SK-N-MC (cell line): ENCODE measurements at regions not wholly inside any gene's neighbourhood (a gene's known extent, or its start where the extent isn't known, plus 50 kb on each side); places are given as distances from the start of the nearest gene placed in this dataset.

Experiments used
- DNase-seq: peaks from one replicate; pipeline ENCODE4 v3.0.0-alpha.2; 2011; ENCODE audit warnings: low read depth, low spot score
- H3K27ac ChIP-seq: fragments of 200-600 bp; sonication (generic); 2 replicates; pipeline ENCODE4 v1.5.1; 2016; ENCODE audit warnings: mixed run types
- H3K36me3 ChIP-seq: fragments of 200-600 bp; sonication (generic); 2 replicates; pipeline ENCODE4 v1.6.1; 2017; ENCODE audit warnings: antibody characterized with exemption, low read length, mixed read lengths; ENCODE audit not compliant: insufficient read depth
- H3K4me3 ChIP-seq: fragments of 200-600 bp; sonication (generic); 2 replicates; pipeline ENCODE4 v1.5.1; 2016
- H3K9ac ChIP-seq: fragments of 200-600 bp; sonication (generic); 2 replicates; pipeline ENCODE4 v1.8.0; 2017; ENCODE audit warnings: mixed run types, mixed read lengths; ENCODE audit not compliant: insufficient read length
- H3K9me3 ChIP-seq: fragments of 200-600 bp; sonication (generic); 2 replicates; pipeline ENCODE4 v1.6.1; 2017; ENCODE audit warnings: low read depth, mild to moderate bottlenecking, antibody characterized with exemption, low read length, moderate library complexity, mixed read lengths
- EZH2 ChIP-seq: fragments of 200-600 bp; sonication (generic); IDR thresholded peaks from one replicate; pipeline ENCODE4 v1.6.1; 2017; ENCODE audit warnings: antibody characterized with exemption
- FOXP2 ChIP-seq: optimal IDR thresholded peaks from 2 replicates; pipeline ENCODE3; 2011; ENCODE audit warnings: mild to moderate bottlenecking, moderate library complexity; ENCODE audit not compliant: insufficient read depth; ENCODE audit errors: extremely low read length, control extremely low read depth
- POLR2AphosphoS5 ChIP-seq: IDR thresholded peaks from 2 replicates; pipeline ENCODE4 v1.6.1; 2012; ENCODE audit warnings: mild to moderate bottlenecking, low read depth, low read length, borderline replicate concordance

DNA sequence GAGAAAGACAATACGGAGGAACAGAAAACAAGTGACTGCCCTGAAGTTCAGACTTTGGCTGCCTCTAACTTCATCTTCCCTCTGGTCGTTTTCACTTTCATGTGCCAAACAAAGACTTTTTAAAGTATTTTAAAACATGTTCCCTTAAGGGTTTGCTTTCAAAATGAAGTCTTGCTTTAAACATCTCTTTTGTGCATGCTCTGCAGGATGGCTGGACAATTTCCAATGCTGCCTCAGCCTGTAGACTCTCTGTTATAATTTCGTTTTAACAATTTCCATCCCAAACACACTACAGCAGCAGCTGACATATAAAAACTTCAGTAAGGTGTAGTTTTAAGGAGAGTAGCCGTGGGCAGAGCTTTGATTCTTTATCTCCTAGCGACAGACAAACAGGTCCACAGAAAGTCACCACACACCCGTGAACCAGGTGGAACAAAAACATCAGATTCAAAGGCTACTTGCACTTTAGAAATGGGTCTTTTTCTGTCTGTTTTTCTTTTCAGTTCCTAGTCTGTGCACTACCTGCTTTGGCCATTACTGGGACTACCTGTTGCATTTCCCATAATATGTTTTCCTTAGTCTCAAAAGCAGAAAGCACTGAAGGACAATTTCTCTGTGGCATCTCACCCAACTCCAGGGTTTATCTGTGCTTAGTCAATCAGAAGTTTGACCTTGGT lies 308.9 kb downstream of the DTWD2 start:
- Histone ChIP-seq H3K9me3 (no peaks in the 10 kb centered on the region), H3K4me3 (no peak overlapping the region), H3K27ac (no peak overlapping the region), H3K9ac (no peak overlapping the region), H3K36me3 (no peaks in the 10 kb centered on the region)
- no peak for DNase-seq
- no peak for TF ChIP-seq EZH2
- TF ChIP-seq FOXP2 = no peak
- no peak for TF ChIP-seq POLR2AphosphoS5

DNA sequence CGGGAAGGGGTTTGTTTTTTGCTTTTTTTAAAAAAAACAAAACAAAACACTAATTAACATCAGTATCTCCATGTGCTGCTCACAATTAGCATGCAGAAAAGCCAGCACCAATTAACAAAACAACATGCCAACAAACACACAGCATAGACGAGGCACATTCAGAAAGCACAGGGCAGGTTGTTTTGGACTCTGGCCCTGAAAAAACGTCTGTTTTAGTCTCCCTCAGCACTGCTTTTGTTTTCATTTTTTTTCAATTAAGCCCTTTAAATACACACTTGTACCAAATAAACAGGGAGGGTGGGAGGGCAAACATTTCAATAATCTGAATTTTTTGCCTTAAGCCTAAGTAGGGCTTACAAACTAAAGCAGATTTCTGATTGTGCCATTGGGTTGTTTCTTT lies 309.6 kb downstream of the DTWD2 start:
- H3K4me3 ChIP-seq = no peak overlapping the region
- H3K36me3 ChIP-seq = no peaks in the 10 kb centered on the region
- no peaks in the 10 kb centered on the region for H3K9me3 ChIP-seq
- no peak overlapping the region for H3K27ac ChIP-seq
- no peak for TF ChIP-seq EZH2
- TF ChIP-seq FOXP2 = no peak
- H3K9ac ChIP-seq = no peak overlapping the region
- no peak for DNase-seq

DNA sequence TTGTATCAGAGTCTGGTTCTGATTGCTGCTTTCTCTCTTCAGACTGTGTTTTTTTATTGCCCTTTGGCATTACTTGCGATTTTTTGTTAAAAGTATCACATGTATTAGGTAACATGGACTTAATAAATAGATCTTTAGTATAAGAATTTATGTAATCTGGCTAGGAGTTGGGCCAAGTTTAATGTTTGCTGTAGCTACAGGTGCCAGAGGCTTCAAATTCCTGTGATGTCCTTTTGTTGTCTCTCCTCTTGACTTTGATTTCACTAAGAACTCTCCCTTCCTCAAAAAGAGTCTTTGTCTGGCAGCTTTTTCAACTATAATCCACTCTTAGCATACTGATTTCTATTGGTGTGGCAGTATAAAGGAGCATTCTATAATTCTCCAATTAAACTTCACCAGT lies 313.1 kb downstream of the DTWD2 start:
- Histone ChIP-seq H3K4me3 (no peak overlapping the region), H3K9me3 (no peaks in the 10 kb centered on the region), H3K9ac (no peak overlapping the region), H3K36me3 (no peaks in the 10 kb centered on the region), H3K27ac (no peak overlapping the region)
- TF ChIP-seq EZH2 (no peak), FOXP2 (no peak), POLR2AphosphoS5 (no peak)
- no peak for DNase-seq

DNA sequence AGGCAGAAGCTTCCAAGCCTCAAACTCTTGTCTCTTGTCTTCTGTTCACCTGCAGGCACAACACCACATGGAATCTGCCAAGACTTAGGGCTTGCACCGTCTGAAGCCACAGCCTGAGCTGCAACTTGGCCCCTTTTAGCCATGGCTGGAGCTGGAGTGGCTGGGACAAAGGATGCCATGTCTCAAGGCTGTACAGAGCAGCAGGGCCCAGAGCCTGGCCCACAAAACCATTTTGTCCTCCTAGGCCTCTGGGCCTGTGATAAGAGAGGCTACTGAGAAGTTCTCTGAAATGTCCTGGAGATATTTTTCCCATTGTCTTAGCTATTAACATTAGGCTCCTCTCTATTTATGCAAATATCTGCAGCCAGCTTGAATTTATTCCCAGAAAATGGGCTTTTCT lies 330.8 kb downstream of the DTWD2 start:
- no peak for DNase-seq
- Histone ChIP-seq H3K27ac (no peak overlapping the region), H3K9ac (no peak overlapping the region), H3K36me3 (no peaks in the 10 kb centered on the region), H3K4me3 (no peak overlapping the region), H3K9me3 (no peaks in the 10 kb centered on the region; the same call in 1 of the 2 replicates)
- TF ChIP-seq POLR2AphosphoS5 (no peak), EZH2 (no peak), FOXP2 (no peak)

DNA sequence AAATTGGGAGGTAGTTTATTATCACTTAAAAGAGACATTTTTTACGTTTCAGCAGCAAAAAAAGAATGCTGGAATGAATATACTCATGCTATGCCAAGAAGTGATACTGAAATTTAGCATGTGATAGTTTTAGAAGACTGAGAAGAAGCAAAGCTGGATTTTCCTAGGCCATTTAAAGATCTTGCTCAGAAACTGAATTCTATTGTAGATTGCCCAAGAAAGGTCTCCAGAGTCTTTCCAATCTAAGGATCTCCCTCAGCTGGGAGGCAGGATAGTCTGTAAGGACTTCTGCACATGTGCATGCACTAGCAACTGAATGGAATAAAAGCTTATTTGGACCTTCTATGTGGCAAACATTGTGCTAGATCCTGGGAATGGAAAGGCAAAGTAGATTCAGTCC lies 334.5 kb downstream of the DTWD2 start:
- DNase-seq = no peak
- TF ChIP-seq EZH2 (no peak), FOXP2 (no peak), POLR2AphosphoS5 (no peak)
- Histone ChIP-seq H3K4me3 (no peak overlapping the region), H3K27ac (no peak overlapping the region), H3K36me3 (no peaks in the 10 kb centered on the region), H3K9ac (no peak overlapping the region), H3K9me3 (no peaks in the 10 kb centered on the region)

DNA sequence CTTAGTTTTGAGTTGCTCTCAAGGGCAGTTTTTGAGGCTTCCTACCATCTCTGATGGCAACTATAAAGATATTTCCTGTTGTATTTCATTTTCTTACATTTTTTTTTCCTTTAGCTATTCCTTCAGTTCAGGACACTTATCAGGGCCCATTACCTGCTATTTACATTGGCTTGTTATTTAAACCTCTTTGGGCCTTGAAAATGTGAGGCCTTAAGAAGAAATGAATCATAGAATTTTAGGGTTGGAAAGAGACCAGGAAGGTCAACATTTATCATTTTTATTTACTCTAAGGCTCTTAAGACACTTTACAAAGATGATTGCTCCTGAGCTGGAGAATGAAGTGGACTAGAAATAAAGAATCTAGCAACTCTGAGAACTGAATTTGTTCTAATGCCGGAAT lies 335.2 kb downstream of the DTWD2 start:
- no peak overlapping the region for H3K9ac ChIP-seq
- DNase-seq = no peak
- no peak overlapping the region for H3K27ac ChIP-seq
- H3K36me3 ChIP-seq = no peaks in the 10 kb centered on the region
- H3K9me3 ChIP-seq = no peaks in the 10 kb centered on the region
- TF ChIP-seq EZH2 (no peak), POLR2AphosphoS5 (no peak), FOXP2 (no peak)
- H3K4me3 ChIP-seq = no peak overlapping the region

DNA sequence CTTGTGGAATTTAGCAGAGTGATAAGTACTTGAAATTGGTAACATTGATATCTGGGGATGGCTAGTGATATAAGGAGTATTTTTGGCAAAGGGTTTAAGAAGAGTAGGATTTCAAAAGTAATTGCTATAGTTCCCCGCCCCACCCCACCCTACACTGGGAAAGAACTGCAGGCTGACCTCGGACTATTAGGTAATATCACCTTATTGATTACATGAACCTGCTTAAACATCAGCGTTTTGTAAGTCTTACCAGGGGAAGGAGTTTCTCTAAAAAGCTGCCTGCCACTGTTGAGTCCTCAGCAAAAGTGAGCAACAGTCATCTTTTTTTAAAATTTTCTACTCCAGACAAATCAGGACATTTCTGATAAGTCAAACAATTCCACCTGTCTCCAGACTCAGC lies 337.3 kb downstream of the DTWD2 start:
- TF ChIP-seq POLR2AphosphoS5 (no peak), FOXP2 (no peak), EZH2 (no peak)
- Histone ChIP-seq H3K4me3 (no peak overlapping the region), H3K9me3 (no peaks in the 10 kb centered on the region), H3K9ac (no peak overlapping the region), H3K27ac (no peak overlapping the region), H3K36me3 (no peaks in the 10 kb centered on the region)
- DNase-seq = no peak

GRCh38 chr5:118647587-118647986 lies 340.8 kb downstream of the DTWD2 start:
- no peak overlapping the region for H3K9ac ChIP-seq
- H3K27ac ChIP-seq = no peak overlapping the region
- TF ChIP-seq EZH2 (no peak), FOXP2 (no peak), POLR2AphosphoS5 (no peak)
- no peak for DNase-seq
- no peak overlapping the region for H3K4me3 ChIP-seq
- H3K36me3 ChIP-seq = no peaks in the 10 kb centered on the region
- H3K9me3 ChIP-seq = no peaks in the 10 kb centered on the region

- no peak overlapping the region for H3K4me3 ChIP-seq
- no peak for DNase-seq
- TF ChIP-seq POLR2AphosphoS5 (no peak), EZH2 (no peak), FOXP2 (no peak)
- H3K27ac ChIP-seq = no peak overlapping the region
- no peaks in the 10 kb centered on the region for H3K36me3 ChIP-seq
- no peak overlapping the region for H3K9ac ChIP-seq
- no peaks in the 10 kb centered on the region for H3K9me3 ChIP-seq
Observed at GRCh38 chr5:118646917-118647316, 341.4 kb downstream of the DTWD2 start.
